Natural killer cell treated with Interleukin-12 subunit alpha and Interleukin-12 subunit beta and Interleukin-15 and Interleukin-18, amount 100 ng/mL, for 72 hours (primary cell): ENCODE measurements at regions not wholly inside any gene's neighbourhood (a gene's known extent, or its start where the extent isn't known, plus 50 kb on each side); places are given as distances from the start of the nearest gene placed in this dataset.

Experiments
- ATAC-seq, 2 donors: fragments of 150-1000 bp; cut with Tn5 transposase in 1 of 2; sonication (Bioruptor Pico), chemical (Tn5 transposase) in 1 of 2; 2 replicates each; pipeline ENCODE4 v1.10.0; 2021
- DNase-seq: peaks from one replicate; pipeline ENCODE4 v3.0.0; 2022; ENCODE audit warnings: low spot score
- H3K27ac Mint-ChIP-seq, 2 donors: 1 replicate in 1 of 2; 2 replicates in 1 of 2; pipeline ENCODE4 v1.8.0; 2022; ENCODE audit warnings: mixed read lengths in 2 of 2, mild to moderate bottlenecking in 1 of 2, moderate library complexity in 1 of 2
- H3K27me3 Mint-ChIP-seq, 2 donors: 1 replicate in 1 of 2; 2 replicates in 1 of 2; pipeline ENCODE4 v1.8.0; 2022; ENCODE audit warnings: mixed read lengths in 2 of 2
- H3K36me3 Mint-ChIP-seq: one replicate; pipeline ENCODE4 v1.8.0; 2022; ENCODE audit warnings: mixed read lengths
- H3K4me1 Mint-ChIP-seq, 2 donors: 1 replicate in 1 of 2; 2 replicates in 1 of 2; pipeline ENCODE4 v1.8.0; 2022; ENCODE audit warnings: low read depth in 2 of 2, mixed read lengths in 2 of 2, mild to moderate bottlenecking in 1 of 2
- H3K4me3 Mint-ChIP-seq: one replicate; pipeline ENCODE4 v1.8.0; 2022; ENCODE audit warnings: mixed read lengths
- H3K9me3 Mint-ChIP-seq: 2 replicates; pipeline ENCODE4 v1.8.0; 2022; ENCODE audit warnings: mixed read lengths

DNA sequence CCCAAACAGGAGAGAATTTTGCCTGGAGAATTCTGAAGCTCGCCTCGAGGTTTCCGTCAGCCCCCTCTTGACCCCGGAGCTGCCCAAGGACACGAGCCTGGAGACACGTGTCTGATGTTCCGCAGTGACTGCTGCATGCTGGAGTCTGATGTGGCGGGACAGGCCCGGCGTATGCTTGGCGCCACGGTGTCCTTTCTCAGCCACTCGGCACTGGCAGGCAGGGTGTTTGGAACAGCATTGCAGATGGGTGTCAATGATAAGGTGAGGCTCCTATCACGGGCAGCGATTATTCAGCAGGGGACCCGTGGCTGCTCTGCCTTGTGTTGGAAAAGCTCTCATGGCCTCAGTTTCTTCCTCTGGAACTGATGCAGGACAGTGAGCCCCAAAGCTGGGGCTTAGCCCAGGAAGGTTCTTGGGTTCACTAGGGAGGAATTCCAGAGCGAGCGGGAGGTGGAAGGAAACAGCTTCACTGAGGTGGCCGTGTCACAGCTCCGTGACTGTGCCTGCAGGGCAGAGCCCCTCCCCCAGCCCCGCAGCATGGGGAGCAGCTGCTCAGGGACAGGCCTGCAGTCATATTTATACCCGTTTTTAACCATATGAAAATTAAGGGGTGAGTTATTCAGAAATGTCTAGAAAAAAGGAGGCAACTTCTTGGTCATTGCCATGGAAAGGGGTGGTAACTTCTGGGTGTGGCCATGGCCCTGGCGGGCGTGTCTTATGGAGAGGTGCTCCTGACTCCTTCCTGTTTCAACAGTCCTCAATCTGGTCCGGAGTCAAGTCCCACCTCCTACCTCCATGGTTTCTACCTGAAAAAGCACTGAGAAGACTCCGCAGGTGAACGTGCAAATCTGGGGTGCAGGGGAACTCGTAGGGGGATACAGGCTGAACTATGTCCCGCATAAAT is 123.4 kb downstream of the SIK1 start:
- H3K27ac Mint-ChIP-seq, result no peak overlapping the region

GRCh38 chr21:43302769-43303168 is 124.2 kb downstream of the SIK1 start:
- ATAC-seq, result no peak
- DNase-seq, result no peak
- Mint-ChIP-seq H3K36me3 (no peaks in the 10 kb centered on the region), H3K27ac (no peak overlapping the region), H3K4me3 (no peak overlapping the region), H3K27me3 (no peaks in the 10 kb centered on the region), H3K4me1 (no peaks in the 10 kb centered on the region), H3K9me3 (no peaks in the 10 kb centered on the region)

More for the DNA sequence above, 123.4 kb downstream of the SIK1 start:
- ATAC-seq (no peak), DNase-seq (no peak)
- no peaks in the 10 kb centered on the region for H3K4me1 Mint-ChIP-seq
- no peak overlapping the region for H3K4me3 Mint-ChIP-seq
- H3K27me3 Mint-ChIP-seq, result no peaks in the 10 kb centered on the region
- H3K36me3 Mint-ChIP-seq, result no peaks in the 10 kb centered on the region
- no peaks in the 10 kb centered on the region for H3K9me3 Mint-ChIP-seq

DNA sequence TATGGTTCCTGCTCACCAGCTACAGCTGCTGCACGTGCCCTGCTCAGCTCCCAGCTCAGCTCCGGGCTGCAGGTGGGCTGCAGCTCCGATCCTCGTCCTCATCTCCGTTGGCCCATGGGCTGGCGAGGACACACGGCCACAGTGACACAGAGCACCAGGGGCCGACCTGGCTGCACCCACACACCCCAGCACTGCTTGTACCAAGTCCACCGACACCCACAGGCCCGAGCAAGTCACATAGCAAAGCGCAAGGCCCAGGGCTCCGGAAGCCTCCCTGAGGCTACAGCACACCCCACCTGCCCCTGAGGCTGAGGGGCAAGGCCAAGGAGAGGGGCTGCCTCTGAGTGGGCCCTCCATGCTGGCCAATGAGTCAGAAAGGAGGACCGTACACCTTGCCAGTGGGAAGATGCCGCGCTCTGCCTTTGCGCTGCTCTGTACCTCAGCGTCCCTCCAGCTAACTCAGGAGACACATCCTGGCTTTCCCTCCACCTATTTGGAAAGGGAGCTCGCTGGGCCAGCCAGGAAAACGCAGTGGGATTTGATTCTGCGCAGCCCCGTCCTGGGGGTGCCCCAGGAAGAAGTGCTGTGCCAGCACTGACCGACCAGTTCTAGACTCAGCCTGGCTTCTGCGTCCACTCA is 124.8 kb downstream of the SIK1 start:
- Mint-ChIP-seq H3K36me3 (no peaks in the 10 kb centered on the region), H3K9me3 (no peaks in the 10 kb centered on the region), H3K4me1 (no peaks in the 10 kb centered on the region), H3K4me3 (no peak overlapping the region), H3K27ac (no peak overlapping the region), H3K27me3 (no peaks in the 10 kb centered on the region)
- ATAC-seq (no peak), DNase-seq (no peak)

DNA sequence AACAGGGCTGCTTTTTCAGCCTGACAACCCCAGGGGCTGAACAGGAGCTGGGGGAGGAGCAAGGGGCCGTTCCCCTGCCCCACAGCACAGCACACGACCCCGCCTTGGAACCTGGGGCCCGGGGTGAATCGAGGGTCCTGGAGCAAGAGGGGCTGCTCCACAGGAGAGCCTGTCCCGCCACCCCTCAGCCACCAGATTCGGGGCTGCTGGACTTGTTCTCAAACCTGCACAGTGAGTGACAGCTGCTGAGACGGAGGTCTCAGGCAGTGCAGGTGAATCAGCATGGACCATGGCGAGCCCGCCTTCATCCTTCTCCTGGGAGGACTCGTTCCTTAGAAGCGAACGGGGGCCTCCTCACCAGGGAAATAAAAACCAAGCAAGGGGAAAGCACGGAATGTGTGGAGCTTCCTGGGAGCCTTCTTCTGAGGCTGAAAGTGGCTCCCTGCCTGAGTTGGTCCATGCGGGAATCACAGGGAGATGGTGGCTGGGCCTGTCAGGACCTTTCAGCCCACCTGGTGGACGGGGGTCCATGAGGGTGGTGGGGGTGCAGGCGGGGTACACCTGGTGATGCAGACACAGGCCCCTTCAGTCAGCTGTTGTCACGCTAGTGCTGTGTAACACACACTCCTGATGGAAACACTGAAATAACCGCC is 125.4 kb downstream of the SIK1 start:
- Mint-ChIP-seq H3K27ac (no peak overlapping the region), H3K27me3 (no peaks in the 10 kb centered on the region), H3K36me3 (no peaks in the 10 kb centered on the region), H3K9me3 (no peaks in the 10 kb centered on the region), H3K4me3 (no peak overlapping the region), H3K4me1 (no peaks in the 10 kb centered on the region)
- ATAC-seq (no peak), DNase-seq (no peak)

- Mint-ChIP-seq H3K9me3 (no peaks in the 10 kb centered on the region), H3K27ac (no peak overlapping the region), H3K27me3 (no peaks in the 10 kb centered on the region), H3K4me1 (no peaks in the 10 kb centered on the region), H3K36me3 (no peaks in the 10 kb centered on the region), H3K4me3 (no peak overlapping the region)
- no peak for DNase-seq
- no peak for ATAC-seq
Measured at GRCh38 chr21:43300496-43301408, 126.2 kb downstream of the SIK1 start.

GRCh38 chr21:43299441-43300277 is 127.3 kb downstream of the SIK1 start:
- ATAC-seq (no peak), DNase-seq (no peak)
- H3K9me3 Mint-ChIP-seq, result no peaks in the 10 kb centered on the region
- no peaks in the 10 kb centered on the region for H3K4me1 Mint-ChIP-seq
- H3K4me3 Mint-ChIP-seq, result no peak overlapping the region
- H3K27ac Mint-ChIP-seq, result no peak overlapping the region
- H3K36me3 Mint-ChIP-seq, result no peaks in the 10 kb centered on the region
- H3K27me3 Mint-ChIP-seq, result peaks cover 4 to 7% of the 10 kb centered on the region in 2 donors

- ATAC-seq, result peak in 1 of 2 donors; percentile 33
- Mint-ChIP-seq H3K27me3 (peaks cover 6 to 14% of the 10 kb centered on the region in 2 donors), H3K4me3 (no peak overlapping the region), H3K9me3 (no peaks in the 10 kb centered on the region), H3K36me3 (no peaks in the 10 kb centered on the region), H3K4me1 (no peaks in the 10 kb centered on the region), H3K27ac (no peak overlapping the region)
- no peak for DNase-seq
Measured at GRCh38 chr21:43298546-43299440, 128.1 kb downstream of the SIK1 start.

GRCh38 chr21:43297989-43298388 is 128.9 kb downstream of the SIK1 start:
- H3K27me3 Mint-ChIP-seq, result peaks cover 6 to 14% of the 10 kb centered on the region in 2 donors

DNA sequence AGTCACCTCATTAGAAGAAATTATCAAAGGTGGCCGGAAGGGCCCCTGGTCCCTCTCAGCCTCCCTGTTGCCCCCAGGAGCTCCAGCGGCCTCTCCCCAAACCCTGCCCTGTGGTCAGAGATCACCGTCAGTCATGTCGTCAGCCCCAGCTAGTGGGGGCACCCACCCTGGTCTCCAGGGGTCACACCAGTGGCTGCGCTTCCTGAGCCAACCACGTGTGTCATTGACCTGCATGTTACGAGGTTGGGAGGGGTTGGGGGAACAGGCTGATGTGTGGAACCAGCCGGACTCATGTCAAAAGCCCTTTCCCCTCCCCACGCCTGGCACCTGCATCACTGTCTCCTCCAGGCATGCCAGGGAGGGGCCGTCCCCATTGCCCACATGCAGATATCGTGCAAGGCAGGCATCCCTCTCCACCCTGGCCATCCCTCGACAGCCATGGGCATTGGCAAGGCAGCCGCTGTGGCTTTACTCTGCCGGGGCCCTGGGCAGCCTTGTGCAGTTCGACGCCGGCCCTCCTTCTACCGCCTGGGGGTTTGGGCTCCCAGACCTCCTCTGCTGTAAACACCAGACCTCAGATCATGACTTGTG is 128.7 kb downstream of the CRYAA start:
- H3K4me3 Mint-ChIP-seq, result no peak overlapping the region
- ATAC-seq, result no peak
- no peak for DNase-seq
- H3K9me3 Mint-ChIP-seq, result no peaks in the 10 kb centered on the region
- no peak overlapping the region for H3K27ac Mint-ChIP-seq
- H3K27me3 Mint-ChIP-seq, result peaks cover 6 to 14% of the 10 kb centered on the region in 2 donors
- H3K4me1 Mint-ChIP-seq, result no peaks in the 10 kb centered on the region
- no peaks in the 10 kb centered on the region for H3K36me3 Mint-ChIP-seq

More at GRCh38 chr21:43297989-43298388, 128.9 kb downstream of the SIK1 start:
- DNase-seq (no peak), ATAC-seq (no peak)
- H3K4me1 Mint-ChIP-seq, result no peaks in the 10 kb centered on the region
- no peaks in the 10 kb centered on the region for H3K36me3 Mint-ChIP-seq
- H3K27ac Mint-ChIP-seq, result no peak overlapping the region
- H3K4me3 Mint-ChIP-seq, result no peak overlapping the region
- H3K9me3 Mint-ChIP-seq, result no peaks in the 10 kb centered on the region

GRCh38 chr21:43295066-43295958 is 126.5 kb downstream of the CRYAA start:
- Mint-ChIP-seq H3K4me3 (no peak overlapping the region), H3K27me3 (peaks cover 6 to 14% of the 10 kb centered on the region in 2 donors), H3K36me3 (no peaks in the 10 kb centered on the region), H3K9me3 (no peaks in the 10 kb centered on the region), H3K4me1 (no peaks in the 10 kb centered on the region), H3K27ac (no peak overlapping the region)
- DNase-seq (peak; percentile 56), ATAC-seq (no peak)
